Body of pancreas (tissue), 4 donors: ENCODE measurements at regions not wholly inside any gene's neighbourhood (a gene's known extent, or its start where the extent isn't known, plus 50 kb on each side); places are given as distances from the start of the nearest gene placed in this dataset.

Experiments used
- ATAC-seq: fragments of 150-250 bp; one replicate; pipeline ENCODE4 v1.9.1; 2016
- DNase-seq, 4 donors: peaks; one replicate each; pipeline ENCODE4 v3.0.0-alpha.2; 2019
- H3K27ac ChIP-seq, 4 donors: fragments of 200-600 bp; sonication (generic); 1 replicate in 3 of 4; 2 replicates in 1 of 4; pipeline versions ENCODE4 v1.5.1 to v1.6.1; 2016 to 2019; ENCODE audit warnings: mild to moderate bottlenecking in 1 of 4, mixed read lengths in 1 of 4, moderate library complexity in 1 of 4
- H3K27me3 ChIP-seq, 2 donors: fragments of 200-600 bp; sonication (generic); one replicate each; pipeline ENCODE4 v1.6.0; 2016; ENCODE audit warnings: mild to moderate bottlenecking in 1 of 2
- H3K36me3 ChIP-seq, 2 donors: fragments of 200-600 bp; sonication (generic); replicated peaks in 1 of 2; 2 replicates each; pipeline ENCODE4 v1.5.1; 2016; ENCODE audit warnings: low read depth in 2 of 2; ENCODE audit not compliant: insufficient read depth in 1 of 2
- H3K4me1 ChIP-seq: fragments of 200-600 bp; sonication (generic); one replicate; pipeline ENCODE4 v1.6.0; 2016
- H3K4me3 ChIP-seq, 2 donors: fragments of 200-600 bp; sonication (generic); 1 replicate in 1 of 2; 2 replicates in 1 of 2; pipeline ENCODE4 v1.5.1; 2016 to 2019
- H3K9me3 ChIP-seq, 3 donors: fragments of 200-600 bp; sonication (generic); 1 replicate in 2 of 3; 2 replicates in 1 of 3; pipeline ENCODE4 v1.5.1; 2016
- CTCF ChIP-seq, 7 experiments: fragments of 450-650 bp in 4 of 7; fragments of 200-600 bp in 3 of 7; sonication (generic) in 3 of 7; IDR thresholded peaks; one replicate each; pipeline ENCODE4 v1.5.1; 2016 to 2019; ENCODE audit warnings: antibody characterized with exemption in 7 of 7
- POLR2A ChIP-seq, 3 donors: fragments of 450-650 bp; IDR thresholded peaks; one replicate each; pipeline ENCODE4 v1.6.1; 2016; ENCODE audit warnings: antibody characterized with exemption in 3 of 3, mild to moderate bottlenecking in 2 of 3
- WGBS, 2 donors: methylation state at CpG; one replicate each; pipeline ENCODE4 v1.1.5; 2017; 5-methylcytosine and 5-hydroxymethylcytosine counted together
- intact Hi-C: fragments of 100-400 bp; cut with DNase I; formaldehyde crosslinking; loops from one replicate; pipeline ENCODE4 v1.15.1; 2023

DNA sequence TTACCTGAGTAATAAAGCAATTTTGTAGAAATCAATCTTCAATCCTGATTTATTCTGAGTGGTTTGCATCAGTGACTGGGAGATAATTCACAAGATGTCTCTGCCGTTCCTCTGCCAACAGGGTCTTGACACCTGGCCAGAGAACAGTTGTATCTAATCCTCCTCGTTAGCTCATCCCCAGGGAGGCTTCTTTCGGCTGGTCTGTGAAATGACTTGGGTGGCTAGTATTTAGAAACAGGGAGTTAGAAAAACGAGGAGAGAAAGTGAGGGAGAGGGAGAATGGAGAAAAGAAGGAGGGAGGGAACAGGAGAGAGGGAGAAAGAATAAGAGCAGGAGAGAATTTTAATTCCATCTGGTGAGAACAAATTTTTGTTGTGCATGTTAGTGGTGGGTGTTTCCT, 600.2 kb upstream of the TLE4 start:
- no peaks in the 10 kb centered on the region for H3K36me3 ChIP-seq
- H3K27me3 ChIP-seq: no peaks in the 10 kb centered on the region
- H3K4me1 ChIP-seq: no peaks in the 10 kb centered on the region
- H3K27ac ChIP-seq: no peak overlapping the region
- H3K9me3 ChIP-seq: no peaks in the 10 kb centered on the region
- intact Hi-C loops: no loop called here
- TF ChIP-seq CTCF (IDR thresholded peaks at IDR 0.05) (no peak), POLR2A (IDR thresholded peaks at IDR 0.05) (no peak)
- WGBS, 2 donors: 44 to 49% methylated on average over 4 of the region's 4 CpGs
- ATAC-seq: no peak
- H3K4me3 ChIP-seq: no peak overlapping the region
- DNase-seq: no peak

DNA sequence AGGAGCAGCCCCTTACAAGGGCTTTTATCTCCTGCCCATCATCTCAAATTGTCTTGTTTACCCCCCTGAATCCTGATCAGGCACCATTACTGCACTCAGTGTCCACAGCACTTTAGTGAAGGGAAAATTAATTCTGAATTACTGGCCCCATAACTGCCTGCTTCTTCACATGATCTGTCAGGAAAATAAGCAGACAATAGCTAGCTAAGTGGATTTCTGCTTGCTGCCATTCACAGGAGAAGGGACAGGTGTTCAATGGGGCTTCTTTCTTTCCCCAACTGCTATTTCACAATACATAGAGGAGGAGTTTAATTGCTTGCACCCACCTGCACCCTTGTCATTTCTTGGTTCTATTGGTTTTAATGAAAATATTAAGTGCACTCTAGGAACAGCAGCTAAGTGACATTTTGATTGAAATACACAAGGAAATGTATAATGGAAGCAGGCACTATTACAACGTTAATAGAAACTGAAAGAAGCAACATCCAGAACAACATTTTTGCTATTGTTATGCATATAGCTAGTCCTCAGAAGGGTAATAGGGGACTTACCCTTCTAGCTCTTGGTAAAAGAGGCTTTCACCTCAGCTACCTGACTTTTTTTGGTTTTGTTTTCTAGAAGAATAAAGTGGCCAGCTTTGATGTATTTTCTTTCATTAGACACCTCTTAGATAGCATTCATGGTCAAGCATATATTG, 599.3 kb upstream of the TLE4 start:
- no peak overlapping the region for H3K4me3 ChIP-seq
- H3K9me3 ChIP-seq: no peaks in the 10 kb centered on the region
- intact Hi-C loops: no loop called here
- 11 to 30% methylated on average over 1 of the region's 1 CpG for WGBS, 2 donors
- no peak for ATAC-seq
- TF ChIP-seq CTCF (IDR thresholded peaks at IDR 0.05) (no peak), POLR2A (IDR thresholded peaks at IDR 0.05) (no peak)
- no peaks in the 10 kb centered on the region for H3K36me3 ChIP-seq
- no peaks in the 10 kb centered on the region for H3K27me3 ChIP-seq
- DNase-seq: no peak
- H3K4me1 ChIP-seq: no peaks in the 10 kb centered on the region
- no peak overlapping the region for H3K27ac ChIP-seq

- no peaks in the 10 kb centered on the region for H3K4me1 ChIP-seq
- H3K9me3 ChIP-seq: no peaks in the 10 kb centered on the region
- no peaks in the 10 kb centered on the region for H3K36me3 ChIP-seq
- no peak for TF ChIP-seq CTCF (IDR thresholded peaks at IDR 0.05)
- TF ChIP-seq POLR2A (IDR thresholded peaks at IDR 0.05): no peak
- DNase-seq: no peak
- H3K27ac ChIP-seq: no peak overlapping the region
- H3K4me3 ChIP-seq: no peak overlapping the region
- ATAC-seq: no peak
- no peaks in the 10 kb centered on the region for H3K27me3 ChIP-seq
- intact Hi-C loops: no loop called here
Measured at GRCh38 chr9:78973907-78974306, 597.9 kb upstream of the TLE4 start.

GRCh38 chr9:78982849-78983248, 588.9 kb upstream of the TLE4 start:
- intact Hi-C loops: no loop called here
- WGBS, 2 donors: 96 to 98% methylated on average over 3 of the region's 3 CpGs
- Histone ChIP-seq H3K27me3 (no peaks in the 10 kb centered on the region), H3K4me3 (no peak overlapping the region), H3K9me3 (no peaks in the 10 kb centered on the region), H3K27ac (no peak overlapping the region), H3K4me1 (no peaks in the 10 kb centered on the region), H3K36me3 (no peaks in the 10 kb centered on the region)
- ATAC-seq (no peak), DNase-seq (no peak)
- TF ChIP-seq POLR2A (IDR thresholded peaks at IDR 0.05) (no peak), CTCF (IDR thresholded peaks at IDR 0.05) (no peak)

GRCh38 chr9:78985084-78985738, 586.6 kb upstream of the TLE4 start:
- intact Hi-C loops: no loop called here
- ATAC-seq (no peak), DNase-seq (no peak)
- Histone ChIP-seq H3K36me3 (no peaks in the 10 kb centered on the region), H3K27me3 (no peaks in the 10 kb centered on the region), H3K4me1 (no peaks in the 10 kb centered on the region), H3K4me3 (no peak overlapping the region), H3K9me3 (no peaks in the 10 kb centered on the region), H3K27ac (no peak overlapping the region)
- TF ChIP-seq CTCF (IDR thresholded peaks at IDR 0.05) (no peak), POLR2A (IDR thresholded peaks at IDR 0.05) (no peak)
- WGBS, 2 donors: 62 to 68% methylated on average over 2 of the region's 2 CpGs
